Fibroblast of villous mesenchyme (primary cell): ENCODE measurements at regions not wholly inside any gene's neighbourhood (a gene's known extent, or its start where the extent isn't known, plus 50 kb on each side); places are given as distances from the start of the nearest gene placed in this dataset.

Source experiments
- DNase-seq: peaks from one replicate; pipeline ENCODE4 v3.0.0-alpha.2; 2010; ENCODE audit warnings: low read depth
- H3K4me3 ChIP-seq: 2 replicates; pipeline ENCODE4 v1.5.1; 2011; ENCODE audit warnings: low read depth, mild to moderate bottlenecking, low read length
- TF ChIP-seq, protein P1 (sequence below): IDR thresholded peaks from 2 replicates; pipeline ENCODE4 v1.5.1; 2012; ENCODE audit warnings: low read depth, mild to moderate bottlenecking, low read length; ENCODE audit not compliant: insufficient read depth

DNA sequence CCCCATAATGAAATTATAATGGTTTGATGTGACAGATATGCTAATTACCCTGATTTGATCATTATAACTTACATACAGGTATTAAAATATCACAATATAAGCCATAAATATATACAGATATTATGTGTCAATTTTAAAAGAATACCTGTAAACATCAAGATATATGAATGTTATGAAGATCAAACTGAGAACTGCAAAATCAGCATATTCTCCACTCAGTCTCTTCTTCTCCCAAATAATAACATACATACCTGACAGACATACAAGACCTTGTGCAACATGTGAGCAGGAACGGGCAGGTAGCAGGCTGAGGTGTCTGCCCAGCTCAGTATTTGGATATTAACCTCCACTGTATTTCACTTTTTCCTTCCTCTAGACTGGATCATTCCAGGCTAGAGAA is 547.2 kb downstream of the UQCRFS1 start:
- DNase-seq, result no peak
- TF ChIP-seq, protein P1, sequence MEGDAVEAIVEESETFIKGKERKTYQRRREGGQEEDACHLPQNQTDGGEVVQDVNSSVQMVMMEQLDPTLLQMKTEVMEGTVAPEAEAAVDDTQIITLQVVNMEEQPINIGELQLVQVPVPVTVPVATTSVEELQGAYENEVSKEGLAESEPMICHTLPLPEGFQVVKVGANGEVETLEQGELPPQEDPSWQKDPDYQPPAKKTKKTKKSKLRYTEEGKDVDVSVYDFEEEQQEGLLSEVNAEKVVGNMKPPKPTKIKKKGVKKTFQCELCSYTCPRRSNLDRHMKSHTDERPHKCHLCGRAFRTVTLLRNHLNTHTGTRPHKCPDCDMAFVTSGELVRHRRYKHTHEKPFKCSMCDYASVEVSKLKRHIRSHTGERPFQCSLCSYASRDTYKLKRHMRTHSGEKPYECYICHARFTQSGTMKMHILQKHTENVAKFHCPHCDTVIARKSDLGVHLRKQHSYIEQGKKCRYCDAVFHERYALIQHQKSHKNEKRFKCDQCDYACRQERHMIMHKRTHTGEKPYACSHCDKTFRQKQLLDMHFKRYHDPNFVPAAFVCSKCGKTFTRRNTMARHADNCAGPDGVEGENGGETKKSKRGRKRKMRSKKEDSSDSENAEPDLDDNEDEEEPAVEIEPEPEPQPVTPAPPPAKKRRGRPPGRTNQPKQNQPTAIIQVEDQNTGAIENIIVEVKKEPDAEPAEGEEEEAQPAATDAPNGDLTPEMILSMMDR, result no peak
- no peak overlapping the region for H3K4me3 ChIP-seq

DNA sequence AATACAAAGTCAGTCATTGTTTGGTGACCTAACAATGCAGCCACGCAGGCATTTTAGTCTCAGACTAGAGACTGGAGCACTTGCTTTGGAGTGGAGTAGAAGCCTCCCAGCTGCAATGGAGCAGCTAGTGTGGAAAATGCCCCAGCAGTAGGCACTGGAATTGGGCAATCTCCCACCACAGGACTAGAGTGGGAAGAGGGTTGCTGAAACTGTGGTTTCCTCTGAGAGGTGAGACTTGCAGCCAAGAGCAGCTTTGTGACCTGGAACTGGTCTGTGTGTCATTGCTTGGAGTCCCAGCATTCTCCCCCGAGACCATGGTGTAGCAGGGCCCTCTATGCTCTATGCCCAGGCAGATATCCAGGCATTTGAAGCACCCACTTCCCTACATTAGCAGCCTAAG is 556.3 kb downstream of the UQCRFS1 start:
- DNase-seq, result no peak
- H3K4me3 ChIP-seq, result no peak overlapping the region
- TF ChIP-seq, protein P1, result no peak

GRCh38 chr19:28655054-28655453 is 557.9 kb downstream of the UQCRFS1 start:
- no peak for DNase-seq
- H3K4me3 ChIP-seq, result no peak overlapping the region
- TF ChIP-seq, protein P1, result no peak

DNA sequence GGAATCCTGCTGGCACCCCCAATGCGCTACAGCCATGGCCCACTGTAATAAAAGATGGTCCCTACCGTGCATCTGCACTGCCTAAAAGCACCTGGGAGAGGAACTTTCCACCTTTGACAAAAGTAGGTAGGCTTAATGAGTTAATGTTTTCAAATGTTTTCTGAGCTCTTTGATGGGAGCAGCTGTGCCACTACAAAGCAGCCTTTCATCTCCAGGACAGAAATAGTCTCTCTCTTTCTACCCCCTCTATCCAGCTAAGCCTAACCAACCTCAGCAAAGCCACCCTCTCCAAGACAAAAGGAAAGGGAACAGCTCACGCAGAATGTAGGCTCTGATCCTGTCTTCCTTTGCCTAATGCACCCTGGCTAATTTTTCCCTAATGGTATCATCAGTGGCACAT is 560.2 kb downstream of the UQCRFS1 start:
- DNase-seq, result no peak
- TF ChIP-seq, protein P1, result no peak

DNA sequence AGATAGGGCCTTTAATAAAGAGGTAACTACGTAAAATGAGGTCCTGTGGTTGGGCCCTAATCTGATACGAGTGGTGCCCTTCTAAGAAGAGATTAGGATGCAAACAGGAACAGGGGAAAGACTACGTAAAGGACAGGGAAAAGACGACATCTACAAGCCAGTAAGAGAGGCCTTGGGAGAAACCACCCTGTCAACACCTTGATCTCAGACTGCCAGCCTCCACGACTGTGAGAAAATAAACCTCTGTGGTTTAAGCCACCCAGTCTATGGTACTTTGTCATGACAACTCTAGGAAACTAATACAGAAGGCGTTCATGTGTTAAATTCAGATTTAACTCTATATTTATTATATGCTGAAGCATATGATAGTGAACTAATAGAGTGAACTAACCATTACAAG is 566.3 kb downstream of the UQCRFS1 start:
- DNase-seq, result no peak
- TF ChIP-seq, protein P1, result no peak
- no peak overlapping the region for H3K4me3 ChIP-seq

More for the DNA sequence above, 560.2 kb downstream of the UQCRFS1 start:
- H3K4me3 ChIP-seq, result no peak overlapping the region

DNA sequence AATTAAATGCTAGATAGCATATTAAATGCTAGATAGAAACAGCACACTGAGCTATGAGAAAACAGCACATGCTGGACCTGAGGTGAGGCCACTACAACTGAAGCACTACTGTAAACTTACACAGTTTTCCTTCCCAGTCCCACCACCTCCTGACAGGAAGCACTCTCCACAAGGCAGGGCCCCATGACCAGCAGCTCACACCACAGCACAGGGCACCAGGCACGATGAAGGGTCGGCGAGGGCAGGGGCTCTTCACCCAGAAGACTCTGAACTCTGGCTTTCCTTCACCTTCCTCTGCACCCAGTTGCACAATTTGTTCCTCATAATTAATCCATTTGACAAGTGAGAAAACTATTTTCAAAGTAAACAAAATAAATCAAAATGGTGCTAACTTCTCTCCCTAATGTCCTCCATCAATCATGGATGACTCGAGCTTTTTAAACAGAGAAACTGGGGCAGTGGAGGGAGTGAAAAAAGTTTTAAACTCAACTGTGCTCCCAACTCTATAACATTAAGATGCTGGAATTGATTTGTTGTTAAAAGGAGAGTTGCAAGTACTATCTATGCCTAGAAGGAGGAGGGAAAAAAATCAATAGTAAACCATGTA is 568.7 kb downstream of the UQCRFS1 start:
- H3K4me3 ChIP-seq, result no peak overlapping the region
- DNase-seq, result no peak

More for the DNA sequence above, 568.7 kb downstream of the UQCRFS1 start:
- TF ChIP-seq, protein P1, result no peak
